ENCODE measurements at regions not wholly inside any gene's neighbourhood (a gene's known extent, or its start where the extent isn't known, plus 50 kb on each side); places are given as distances from the start of the nearest gene placed in this dataset.

GRCh38 chr13:72160977-72161376 is 294.0 kb upstream of the DACH1 start:
- Histone ChIP-seq H3K27ac (ENCODE audit: insufficient read depth, low read length) (no peak overlapping the region), H3K9me3 (ENCODE audit: control insufficient read depth, insufficient read depth, low read depth, low read length) (no peaks in the 10 kb centered on the region), H3K36me3 (ENCODE audit: control insufficient read depth, insufficient read depth, low read length) (no peaks in the 10 kb centered on the region), H4K20me1 (ENCODE audit: control insufficient read depth, extremely low read depth, insufficient read depth, low read length) (no peaks in the 10 kb centered on the region), H3K4me1 (ENCODE audit: control insufficient read depth, extremely low read depth, insufficient read depth, low read length) (no peaks in the 10 kb centered on the region), H3K27me3 (ENCODE audit: control insufficient read depth, insufficient read depth, low read length) (no peaks in the 10 kb centered on the region), H3K4me3 (replicated peaks in 1 of 4; ENCODE audit: control extremely low read depth in 1 of 4, insufficient read depth in 1 of 4, low read depth in 3 of 4, low read length in 4 of 4) (no peak overlapping the region), H3K79me2 (ENCODE audit: control insufficient read depth, insufficient read depth, low read length) (no peaks in the 10 kb centered on the region), H2AFZ (ENCODE audit: low read length) (no peak overlapping the region), H3K9ac (ENCODE audit: insufficient read depth, low read length) (no peak overlapping the region), H3K4me2 (ENCODE audit: extremely low read depth, insufficient read depth, low read length) (no peak overlapping the region)
- DNase-seq (ENCODE audit: low read depth in 2 of 2), result no peak
- no peak for TF ChIP-seq CTCF (conservative IDR thresholded peaks at IDR 0.05 in 1 of 2, IDR thresholded peaks at IDR 0.05 in 1 of 2; ENCODE audit: low read depth in 1 of 2, low read length in 2 of 2)
- no peak for TF ChIP-seq EZH2 (IDR thresholded peaks at IDR 0.05; ENCODE audit: low read length, missing control alignments)

- no peak overlapping the region for H3K4me3 ChIP-seq (replicated peaks in 1 of 4; ENCODE audit: control extremely low read depth in 1 of 4, insufficient read depth in 1 of 4, low read depth in 3 of 4, low read length in 4 of 4)
- TF ChIP-seq CTCF (conservative IDR thresholded peaks at IDR 0.05 in 1 of 2, IDR thresholded peaks at IDR 0.05 in 1 of 2; ENCODE audit: low read depth in 1 of 2, low read length in 2 of 2), result no peak
- no peak for TF ChIP-seq EZH2 (IDR thresholded peaks at IDR 0.05; ENCODE audit: low read length, missing control alignments)
- no peaks in the 10 kb centered on the region for H3K9me3 ChIP-seq (ENCODE audit: control insufficient read depth, insufficient read depth, low read depth, low read length)
- no peaks in the 10 kb centered on the region for H4K20me1 ChIP-seq (ENCODE audit: control insufficient read depth, extremely low read depth, insufficient read depth, low read length)
- no peaks in the 10 kb centered on the region for H3K27me3 ChIP-seq (ENCODE audit: control insufficient read depth, insufficient read depth, low read length)
- H2AFZ ChIP-seq (ENCODE audit: low read length), result no peak overlapping the region
- H3K9ac ChIP-seq (ENCODE audit: insufficient read depth, low read length), result no peak overlapping the region
- H3K4me1 ChIP-seq (ENCODE audit: control insufficient read depth, extremely low read depth, insufficient read depth, low read length), result no peaks in the 10 kb centered on the region
- no peak for DNase-seq (ENCODE audit: low read depth in 2 of 2)
- H3K4me2 ChIP-seq (ENCODE audit: extremely low read depth, insufficient read depth, low read length), result no peak overlapping the region
- no peaks in the 10 kb centered on the region for H3K79me2 ChIP-seq (ENCODE audit: control insufficient read depth, insufficient read depth, low read length)
- H3K36me3 ChIP-seq (ENCODE audit: control insufficient read depth, insufficient read depth, low read length), result no peaks in the 10 kb centered on the region
- no peak overlapping the region for H3K27ac ChIP-seq (ENCODE audit: insufficient read depth, low read length)
These were observed 289.8 kb upstream of the DACH1 start for GRCh38 chr13:72156760-72157159.

- H3K9me3 ChIP-seq (ENCODE audit: control insufficient read depth, insufficient read depth, low read depth, low read length), result no peaks in the 10 kb centered on the region
- H3K4me2 ChIP-seq (ENCODE audit: extremely low read depth, insufficient read depth, low read length), result no peak overlapping the region
- H3K79me2 ChIP-seq (ENCODE audit: control insufficient read depth, insufficient read depth, low read length), result no peaks in the 10 kb centered on the region
- no peak for DNase-seq (ENCODE audit: low read depth in 2 of 2)
- H3K9ac ChIP-seq (ENCODE audit: insufficient read depth, low read length), result no peak overlapping the region
- H3K27ac ChIP-seq (ENCODE audit: insufficient read depth, low read length), result no peak overlapping the region
- H4K20me1 ChIP-seq (ENCODE audit: control insufficient read depth, extremely low read depth, insufficient read depth, low read length), result no peaks in the 10 kb centered on the region
- H2AFZ ChIP-seq (ENCODE audit: low read length), result no peak overlapping the region
- no peaks in the 10 kb centered on the region for H3K36me3 ChIP-seq (ENCODE audit: control insufficient read depth, insufficient read depth, low read length)
- H3K4me1 ChIP-seq (ENCODE audit: control insufficient read depth, extremely low read depth, insufficient read depth, low read length), result no peaks in the 10 kb centered on the region
- TF ChIP-seq EZH2 (IDR thresholded peaks at IDR 0.05; ENCODE audit: low read length, missing control alignments) (no peak), CTCF (conservative IDR thresholded peaks at IDR 0.05 in 1 of 2, IDR thresholded peaks at IDR 0.05 in 1 of 2; ENCODE audit: low read depth in 1 of 2, low read length in 2 of 2) (no peak)
- no peaks in the 10 kb centered on the region for H3K27me3 ChIP-seq (ENCODE audit: control insufficient read depth, insufficient read depth, low read length)
- no peak overlapping the region for H3K4me3 ChIP-seq (replicated peaks in 1 of 4; ENCODE audit: control extremely low read depth in 1 of 4, insufficient read depth in 1 of 4, low read depth in 3 of 4, low read length in 4 of 4)
These were observed 286.3 kb upstream of the DACH1 start for GRCh38 chr13:72153272-72153671.

Data from fibroblast of lung (primary cell).